NCI-H526 (cell line): ENCODE measurements at regions not wholly inside any gene's neighbourhood (a gene's known extent, or its start where the extent isn't known, plus 50 kb on each side); places are given as distances from the start of the nearest gene placed in this dataset.
A peak's percentile ranks its signal among the peaks of the same experiment; 100 is the strongest.

Experiments used
- DNase-seq, 2 experiments: peaks; one replicate each; lab custom pipeline; 2025; lab: John Stamatoyannopoulos, UW

DNA sequence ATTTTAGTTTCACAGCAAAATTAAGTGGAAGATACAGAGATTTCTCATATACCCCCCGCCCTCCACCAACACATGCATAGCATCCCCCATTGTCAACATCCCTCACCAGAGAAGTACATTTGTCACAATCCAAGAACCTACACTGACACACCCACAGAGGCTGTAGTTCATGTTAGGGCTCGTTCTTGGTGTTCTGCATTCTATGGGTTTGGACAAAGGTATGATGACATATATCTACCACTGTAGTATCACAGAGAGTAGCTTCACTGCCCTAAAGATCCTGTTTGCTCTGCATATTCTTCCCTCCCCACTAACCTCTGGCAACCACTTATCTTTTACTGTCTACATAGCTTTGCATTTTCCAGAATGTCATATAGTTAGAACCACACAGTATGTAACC lies 444.6 kb upstream of the DCN start:
- DNase-seq = no peak

DNA sequence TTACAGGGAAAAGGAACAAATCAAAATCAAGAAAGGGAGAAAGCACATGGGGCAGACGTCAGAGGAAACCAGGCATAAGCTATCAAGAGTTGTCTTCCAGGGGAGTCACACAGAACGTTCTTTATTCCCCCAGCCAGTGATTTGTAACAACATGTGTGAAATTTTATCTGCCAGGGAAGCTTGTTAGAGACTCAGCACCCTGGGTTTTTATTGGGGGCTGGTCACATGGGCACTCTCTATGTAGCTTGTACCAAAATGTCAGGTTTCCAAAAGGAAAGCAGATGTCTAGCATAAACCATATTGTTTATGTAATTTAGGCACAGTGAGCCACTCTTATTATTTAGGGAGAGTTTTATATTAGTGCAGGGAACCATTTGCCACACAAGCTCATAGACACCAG lies 440.4 kb upstream of the DCN start:
- no peak for DNase-seq

DNA sequence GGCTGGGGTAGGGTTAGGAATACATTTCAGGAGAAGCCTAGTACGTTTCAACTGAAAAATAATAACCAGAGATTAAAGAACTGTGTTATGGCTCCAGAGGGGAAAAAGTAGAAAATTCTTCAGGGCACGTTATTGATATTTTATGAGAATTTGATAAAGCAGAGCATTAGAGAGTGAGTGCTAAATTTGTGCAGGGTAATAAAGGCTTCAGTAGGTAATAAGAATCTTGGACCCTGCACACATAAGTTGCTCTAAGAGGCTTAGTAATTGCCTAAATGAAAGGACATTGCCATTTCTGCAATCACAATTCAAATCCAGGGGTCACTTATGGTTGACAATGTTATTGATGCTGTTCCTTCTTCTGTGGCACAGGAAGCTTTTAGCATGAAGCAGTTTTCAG lies 439.4 kb upstream of the DCN start:
- DNase-seq = no peak

DNA sequence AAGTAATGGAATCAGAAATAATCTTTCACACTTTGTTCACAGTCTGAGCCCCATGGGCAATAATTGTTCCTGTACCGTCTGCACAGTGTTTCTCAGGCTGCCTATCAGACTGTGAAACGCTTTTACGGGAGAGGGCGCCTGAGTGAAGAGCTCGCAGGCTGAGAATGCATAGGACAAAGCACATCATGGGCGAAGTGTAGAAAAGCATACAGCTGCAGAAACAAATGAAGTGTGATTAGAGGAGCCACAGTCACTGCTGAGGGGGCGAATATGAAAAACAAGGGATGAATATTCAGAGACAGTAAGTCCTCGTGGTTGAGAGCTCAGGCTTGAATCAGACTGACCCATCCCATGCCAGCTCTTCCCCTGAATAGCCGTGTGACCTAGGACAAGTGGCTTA lies 438.4 kb upstream of the DCN start:
- DNase-seq = peak; percentile 94 to 95

DNA sequence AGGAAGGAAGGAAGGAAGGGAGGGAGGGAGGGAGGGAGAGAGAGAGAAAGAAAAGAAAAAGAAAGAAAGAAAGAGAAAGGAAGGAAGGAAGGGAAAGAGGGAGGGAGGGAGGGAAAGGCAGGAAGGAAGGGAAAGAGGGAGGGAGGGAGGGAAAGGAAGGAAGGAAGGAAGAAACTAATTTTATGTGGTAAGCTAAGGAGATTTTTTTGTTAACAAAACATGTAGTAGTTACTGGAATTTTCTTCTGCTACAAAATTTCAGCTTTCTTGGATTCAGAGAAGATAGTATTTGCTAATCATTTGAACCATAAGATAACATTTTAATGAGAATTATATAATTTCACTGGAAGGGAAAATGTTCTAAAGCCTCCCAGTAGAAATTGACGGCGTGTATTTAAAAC lies 437.8 kb upstream of the DCN start:
- DNase-seq = no peak

DNA sequence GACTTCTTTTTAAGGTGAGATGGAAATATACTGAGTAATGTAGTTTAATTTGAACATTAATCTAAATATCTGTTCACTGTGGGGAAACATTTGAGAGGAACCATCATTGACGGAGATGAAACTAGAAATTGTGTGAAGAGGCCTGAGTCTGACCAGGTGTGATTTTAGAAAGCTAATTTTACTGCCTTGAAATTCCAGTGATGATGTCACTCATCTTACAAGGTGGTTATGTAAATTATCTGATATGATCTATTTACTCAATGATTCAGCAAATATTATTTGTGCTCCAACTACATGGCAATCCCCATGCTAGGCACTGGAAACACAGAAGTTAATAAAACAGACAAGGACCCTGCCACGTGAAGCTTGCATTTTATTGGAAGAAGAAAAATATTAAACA lies 435.7 kb upstream of the DCN start:
- DNase-seq = peak in 1 of 2 experiments; percentile 40

DNA sequence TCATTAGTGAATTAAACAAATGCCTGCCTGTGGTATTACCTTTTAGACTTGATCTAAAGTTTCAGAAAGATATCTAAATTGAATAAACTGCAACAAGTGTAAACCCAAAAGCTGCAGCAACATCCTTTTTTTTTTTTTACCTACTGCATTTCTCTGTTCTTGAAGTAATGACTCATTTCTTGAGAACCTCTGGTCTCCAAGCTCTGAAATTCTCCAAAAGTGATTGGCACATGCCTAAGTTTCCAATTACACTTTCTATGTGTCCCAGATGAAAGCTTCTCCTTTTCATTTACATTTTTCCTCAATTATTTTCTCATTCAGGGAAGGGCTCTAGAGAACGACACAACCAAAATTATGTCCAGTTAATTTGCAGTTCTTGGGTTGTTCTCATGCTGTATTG lies 435.2 kb upstream of the DCN start:
- no peak for DNase-seq

DNA sequence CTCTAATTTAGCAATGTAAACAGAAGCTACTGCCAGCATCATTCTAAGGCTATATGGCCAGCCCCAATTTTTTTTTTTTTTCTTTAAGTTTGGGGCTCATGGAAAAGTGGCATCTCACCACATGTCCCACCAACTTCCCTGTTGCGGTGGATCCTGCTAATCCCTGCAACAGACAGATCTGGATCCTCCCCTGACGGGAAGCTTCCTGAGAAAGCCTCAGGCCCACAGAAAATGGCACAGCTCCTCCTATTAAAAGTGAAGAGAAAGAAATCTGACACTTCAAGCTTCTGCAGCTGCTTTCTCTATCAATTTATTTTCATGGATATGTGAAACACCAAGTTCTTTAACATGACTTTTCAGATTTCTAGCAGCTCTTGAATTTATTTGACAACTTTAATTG lies 433.8 kb upstream of the DCN start:
- DNase-seq = no peak

DNA sequence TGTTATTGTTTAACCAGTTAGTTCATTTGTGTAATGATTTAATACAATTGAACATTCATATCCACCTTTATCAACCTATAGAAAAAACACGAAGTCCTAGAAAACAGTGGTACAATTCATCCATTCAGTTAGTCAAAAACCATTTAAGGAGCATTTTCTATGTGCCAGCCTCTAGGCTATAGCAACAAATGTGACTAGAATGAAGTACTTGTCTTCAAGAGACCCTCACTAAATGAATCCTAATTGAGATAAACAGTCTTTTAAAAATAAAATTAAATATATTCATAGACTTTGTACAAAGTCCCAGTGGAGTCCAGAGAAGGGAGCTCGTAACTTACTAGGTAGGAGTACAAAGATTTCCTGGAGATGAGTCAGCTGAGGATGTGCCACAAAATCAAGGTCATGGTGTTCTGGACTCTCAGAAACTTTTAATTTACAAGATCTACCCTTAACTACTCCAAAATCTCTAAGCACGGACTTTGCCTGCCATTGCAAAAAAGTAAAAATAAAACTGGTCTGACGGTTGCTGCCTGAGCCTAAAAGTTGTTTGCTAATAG lies 430.7 kb upstream of the DCN start:
- no peak for DNase-seq

DNA sequence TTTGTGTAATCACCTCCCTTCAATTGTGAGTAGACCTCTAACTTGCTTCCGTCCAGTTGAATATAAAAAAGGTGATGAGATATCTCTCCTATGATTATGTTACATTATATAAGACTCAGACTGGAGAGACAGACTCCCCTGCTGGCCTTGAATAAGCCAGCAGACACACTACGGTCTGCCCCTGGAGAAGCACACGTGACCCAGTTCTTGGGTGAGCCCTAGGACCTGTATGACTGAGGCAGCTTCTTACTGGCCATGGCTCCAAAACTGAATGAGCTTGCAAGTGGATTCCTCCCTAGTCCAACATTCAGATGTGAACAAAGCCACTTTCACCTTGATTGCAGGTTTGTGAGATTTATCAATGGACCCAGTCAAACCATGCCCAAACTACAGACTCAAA lies 427.9 kb upstream of the DCN start:
- DNase-seq = no peak

DNA sequence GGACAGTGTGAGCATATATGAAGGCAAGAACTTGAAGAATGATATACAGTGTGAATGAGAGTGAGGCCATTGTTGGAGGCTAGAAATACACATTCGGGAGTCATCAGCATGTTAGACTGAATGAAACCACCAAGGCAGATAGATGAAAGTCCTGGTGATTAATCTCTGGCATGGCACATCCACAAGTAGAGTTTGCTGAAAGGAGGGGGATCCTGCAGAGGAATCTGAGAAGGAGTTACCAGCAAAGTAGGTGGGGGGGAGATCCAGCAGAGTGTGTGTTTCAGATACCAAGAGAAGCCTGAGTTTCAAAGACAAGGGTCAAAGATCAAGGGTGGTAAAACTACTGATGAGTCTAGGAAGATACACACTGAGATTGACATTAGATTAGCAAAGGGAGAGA lies 426.7 kb upstream of the DCN start:
- no peak for DNase-seq

DNA sequence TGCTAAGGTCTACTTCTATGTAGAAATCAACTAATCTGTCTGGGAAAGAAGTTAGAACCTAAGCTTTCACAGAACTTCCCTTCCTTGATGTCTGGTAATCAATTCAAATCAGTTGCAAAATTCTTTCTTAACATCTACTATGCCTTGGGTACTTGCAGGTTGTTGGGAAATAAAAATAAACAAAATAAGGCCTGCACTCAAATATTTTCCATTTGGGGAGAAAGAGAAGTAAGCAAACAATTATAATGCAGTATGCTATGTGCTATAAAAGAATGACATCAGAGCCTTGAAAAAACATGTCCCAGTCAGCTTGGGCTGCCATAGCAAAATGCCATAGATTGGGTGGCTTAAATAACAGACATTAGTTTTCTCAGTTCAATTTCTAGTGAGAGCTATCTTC lies 425.9 kb upstream of the DCN start:
- no peak for DNase-seq

DNA sequence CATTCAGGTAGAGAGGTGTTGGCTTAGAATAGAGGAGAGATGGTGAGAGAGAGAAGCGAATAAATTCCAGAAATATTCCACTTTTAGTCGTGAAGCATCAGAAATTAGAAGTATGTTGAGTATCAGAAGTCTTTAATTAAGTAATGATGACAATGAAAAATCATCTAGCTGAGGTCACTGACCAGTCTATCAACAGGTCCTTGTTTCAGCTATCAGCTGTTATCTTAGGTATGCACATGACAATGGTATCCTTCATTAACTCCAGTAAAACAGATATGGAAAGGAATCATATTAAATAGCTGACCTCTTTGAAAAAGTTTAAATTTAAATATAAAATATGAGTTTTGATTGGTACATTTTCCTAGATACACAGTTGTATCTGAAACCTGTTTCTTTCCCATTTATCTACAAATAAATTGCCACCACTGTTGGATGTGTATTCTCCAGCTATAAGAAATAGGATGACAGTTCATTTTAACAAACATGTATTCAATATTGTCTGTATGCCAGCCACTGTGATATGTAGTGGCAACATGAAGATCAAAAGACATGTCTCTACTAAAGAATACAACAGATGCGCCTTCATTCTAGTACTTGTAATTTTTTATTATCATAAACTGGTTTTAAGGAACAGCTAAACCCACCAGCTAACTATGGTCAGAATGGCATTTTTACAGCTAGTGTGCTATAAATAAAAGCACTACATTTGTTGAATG lies 424.2 kb upstream of the DCN start:
- DNase-seq = no peak

DNA sequence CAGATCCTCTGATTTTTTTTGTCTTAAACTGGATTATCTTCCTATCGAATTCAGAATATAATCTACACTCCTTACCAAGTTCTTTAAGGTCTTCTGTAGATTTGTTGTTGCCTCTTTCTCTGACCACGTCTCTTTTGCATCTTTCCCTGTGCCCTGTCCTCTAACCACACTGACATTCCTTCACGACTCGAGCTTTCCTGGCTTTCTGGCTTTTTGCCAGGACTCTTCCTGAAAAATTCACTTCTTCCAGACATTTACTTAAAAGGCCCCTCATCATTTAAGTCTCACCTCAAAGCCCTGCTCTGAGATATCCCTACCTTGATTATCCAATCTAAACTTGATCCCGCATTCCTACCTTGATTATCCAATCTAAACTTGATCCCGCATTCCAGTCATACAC lies 422.3 kb upstream of the DCN start:
- DNase-seq = no peak

DNA sequence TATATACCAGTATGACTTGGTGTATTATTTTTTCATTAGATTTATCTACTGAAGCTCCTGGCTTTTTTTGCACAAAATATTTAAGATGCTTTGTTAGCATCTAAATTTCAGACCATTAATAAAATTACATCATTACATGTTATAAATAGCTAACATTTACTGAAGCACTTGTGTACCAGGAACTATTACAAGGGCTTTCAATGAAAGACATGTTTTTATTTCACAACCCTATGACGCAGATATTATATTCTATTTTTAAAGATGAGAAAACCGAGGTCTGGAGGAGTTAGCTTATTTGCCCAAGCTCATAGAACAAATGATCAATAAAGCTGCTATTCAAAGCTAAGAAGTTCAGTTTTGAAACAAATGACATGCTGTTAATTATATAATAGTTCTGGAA lies 420.4 kb upstream of the DCN start:
- DNase-seq = no peak

DNA sequence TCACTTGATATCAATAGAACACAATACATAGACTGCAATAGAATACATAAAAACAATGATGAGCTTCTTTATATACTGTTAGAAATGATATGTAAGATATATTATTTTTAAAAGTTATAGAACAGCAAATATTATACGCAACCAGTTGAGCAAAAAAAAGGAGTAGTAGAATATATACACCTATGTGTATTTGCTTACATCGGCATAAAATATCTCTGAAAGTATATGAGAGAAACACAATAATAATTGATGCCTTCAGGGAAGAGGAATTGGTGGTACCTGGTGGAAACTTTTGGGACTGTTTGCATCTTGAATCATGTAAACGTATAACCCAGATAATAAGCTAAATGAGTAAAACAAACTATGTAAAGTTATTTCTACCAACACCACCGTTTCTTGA lies 418.4 kb upstream of the DCN start:
- DNase-seq = no peak

DNA sequence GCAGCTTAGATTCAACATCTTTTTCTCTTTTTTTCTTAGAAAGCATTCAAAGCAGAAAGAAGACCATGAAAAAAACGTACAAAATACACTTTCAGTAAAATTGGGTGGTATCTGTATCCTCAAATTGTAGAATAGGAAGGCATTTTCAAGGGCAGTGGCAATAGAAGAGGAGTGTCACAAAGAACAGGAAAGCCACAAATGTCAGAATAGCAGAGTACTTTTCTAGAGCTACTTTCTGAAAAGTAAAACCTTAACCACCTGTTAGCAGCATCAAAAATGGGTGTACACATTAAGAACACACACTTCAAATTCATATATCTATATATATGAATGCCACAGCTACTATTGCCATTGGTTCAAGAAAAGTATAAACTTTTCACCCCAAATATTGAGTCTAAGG lies 412.1 kb upstream of the DCN start:
- no peak for DNase-seq

DNA sequence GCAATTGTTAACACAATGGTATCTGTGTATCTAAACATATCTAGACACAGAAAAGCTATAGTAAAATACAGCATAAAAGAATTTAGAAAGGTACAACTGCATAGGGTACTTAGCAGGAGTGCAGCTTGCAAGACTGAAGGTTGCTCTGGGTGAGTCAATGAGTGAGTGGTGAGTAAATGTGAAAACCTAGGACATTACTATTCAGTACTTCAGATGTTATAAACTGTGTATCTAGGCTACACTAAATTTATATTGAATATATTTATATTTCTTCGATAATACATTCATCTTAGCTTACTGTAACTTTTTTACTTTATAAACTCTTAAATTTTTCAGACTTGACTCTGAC lies 409.0 kb upstream of the DCN start:
- no peak for DNase-seq

DNA sequence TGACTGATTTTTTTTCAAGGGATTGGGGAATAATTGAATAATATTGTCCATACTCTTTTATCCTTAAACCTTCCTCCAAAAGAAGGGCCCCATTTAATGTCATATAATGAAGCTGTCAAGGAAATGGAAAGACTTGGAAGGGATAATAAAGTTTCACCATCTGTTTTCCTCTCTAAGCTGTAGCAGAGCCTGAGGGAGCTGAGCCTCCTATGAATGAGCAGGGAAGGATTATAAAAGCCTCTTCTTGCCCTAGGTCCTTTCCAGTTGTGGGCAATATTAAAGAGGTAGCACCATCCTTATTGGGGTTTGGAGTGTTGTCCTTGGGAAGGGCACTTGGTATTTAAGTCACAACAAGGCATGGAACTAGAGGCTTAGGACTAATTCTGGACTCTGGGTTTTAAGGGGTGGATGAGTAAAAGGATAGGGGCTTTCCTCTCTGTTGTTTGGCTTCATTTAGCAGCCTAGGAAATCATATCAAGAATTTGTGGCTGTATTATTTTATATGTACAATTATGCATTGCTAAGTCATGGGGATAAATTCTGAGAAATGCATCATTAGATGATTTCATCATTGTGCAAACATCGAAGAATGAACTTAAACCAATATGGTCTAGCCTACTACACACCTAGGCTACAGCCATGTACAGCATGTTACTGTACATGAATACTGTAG lies 408.5 kb upstream of the DCN start:
- no peak for DNase-seq

DNA sequence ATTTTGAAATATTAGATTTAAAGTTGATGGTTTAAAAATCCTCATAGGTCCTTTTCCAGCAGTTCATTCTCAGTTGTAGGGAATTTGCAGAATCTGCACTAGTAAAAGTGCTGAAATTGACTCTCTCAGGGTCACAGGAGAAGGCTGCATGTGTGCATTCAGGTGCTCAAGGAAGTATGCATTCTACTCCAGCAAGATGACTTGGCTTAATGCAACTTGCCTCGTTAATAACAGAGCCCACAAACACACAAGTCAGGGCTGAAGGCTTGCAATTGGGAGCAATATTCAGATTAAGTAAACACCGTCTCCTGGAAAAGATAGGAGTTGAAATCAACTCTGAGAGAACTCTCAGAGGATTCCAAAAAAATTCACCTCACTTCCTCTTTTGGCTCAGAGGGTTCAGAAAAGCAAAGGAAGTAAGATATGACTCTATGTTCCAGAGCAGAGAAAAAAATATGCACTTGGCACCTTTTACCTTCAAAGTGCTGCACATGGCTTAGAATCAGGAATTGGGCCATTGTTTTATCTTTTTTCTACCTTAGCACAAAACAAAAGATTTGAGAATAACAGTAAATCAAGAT lies 406.3 kb upstream of the DCN start:
- no peak for DNase-seq

DNA sequence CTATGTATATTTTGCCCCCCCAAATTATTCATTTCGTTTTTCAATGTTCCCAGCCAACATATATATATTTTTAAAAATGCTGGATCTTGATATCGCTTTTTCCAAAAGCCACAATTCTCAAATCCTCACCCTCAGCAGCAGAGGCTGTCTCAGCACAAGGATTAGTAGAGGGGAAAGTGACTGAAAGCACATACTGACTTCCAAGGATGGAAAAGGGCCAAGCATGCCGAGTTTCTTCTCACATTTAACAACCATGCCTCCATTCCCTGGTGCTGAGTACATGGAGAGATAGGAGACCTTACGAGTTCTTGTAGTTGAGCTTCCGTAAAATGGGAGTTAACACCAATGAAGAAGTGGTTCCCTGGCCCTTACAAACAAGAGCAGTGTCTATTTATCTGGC lies 403.4 kb upstream of the DCN start:
- DNase-seq = no peak

DNA sequence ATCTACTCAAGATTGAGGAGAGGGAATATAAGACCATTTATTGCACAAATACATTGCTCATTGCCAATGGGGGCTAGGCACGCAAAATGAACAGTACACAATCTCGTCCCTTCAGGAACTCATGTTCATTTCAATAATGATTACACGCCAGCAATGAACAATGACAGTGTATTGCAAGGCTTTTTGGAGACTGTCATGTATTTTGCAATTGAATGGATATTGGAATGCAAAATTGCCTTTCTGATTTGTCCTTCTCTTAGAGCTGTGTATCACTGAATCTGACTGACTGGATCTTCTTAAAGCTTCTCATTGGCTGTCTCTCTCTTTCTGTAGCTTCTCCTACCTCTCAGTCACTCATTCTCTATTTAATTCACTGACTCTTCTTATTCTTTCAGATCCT lies 400.2 kb upstream of the DCN start:
- no peak for DNase-seq

DNA sequence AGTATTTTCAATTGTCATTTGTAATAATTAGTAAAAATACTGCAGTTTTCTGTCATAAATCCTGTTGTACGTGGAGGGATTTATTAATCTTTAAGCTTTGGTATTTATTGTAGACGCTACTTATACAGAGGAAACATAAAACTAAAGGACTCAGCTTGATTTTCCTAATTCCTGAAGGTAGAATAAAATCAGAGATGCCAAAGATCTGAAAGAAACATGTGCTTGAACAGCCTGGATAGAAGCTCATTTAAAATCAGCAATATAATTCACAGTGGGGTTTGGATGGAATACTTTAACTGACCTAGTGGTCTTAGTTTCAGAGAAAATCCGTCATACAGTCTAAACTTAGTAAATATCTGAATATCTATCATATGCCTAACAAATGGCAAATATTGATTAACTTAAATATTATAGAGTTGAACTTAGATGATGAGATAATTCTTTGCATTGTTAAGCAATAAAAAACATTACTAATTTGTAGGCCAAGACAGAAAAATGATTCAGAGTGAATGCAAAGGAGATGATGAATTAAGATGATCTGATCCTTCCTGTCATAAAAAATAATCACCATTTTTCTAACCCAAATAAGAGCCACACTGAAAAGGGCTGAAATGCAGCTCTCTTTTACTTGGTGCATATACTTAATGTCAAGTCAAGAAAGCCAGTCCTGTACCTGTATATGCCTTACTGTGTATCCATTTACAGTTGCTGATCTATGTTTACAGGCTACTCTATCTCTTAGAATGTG lies 397.1 kb upstream of the DCN start:
- no peak for DNase-seq
